Ishikawa (cell line): ENCODE measurements at regions not wholly inside any gene's neighbourhood (a gene's known extent, or its start where the extent isn't known, plus 50 kb on each side); places are given as distances from the start of the nearest gene placed in this dataset.

Experiments used
- CEBPB ChIP-seq: IDR thresholded peaks from 2 replicates; pipeline ENCODE4 v1.6.1; 2012
- CREB1 ChIP-seq: IDR thresholded peaks from 2 replicates; pipeline ENCODE4 v1.6.1; 2012; ENCODE audit warnings: low read depth
- EGR1 ChIP-seq: IDR thresholded peaks from 2 replicates; pipeline ENCODE4 v1.6.1; 2012
- EP300 ChIP-seq: IDR thresholded peaks from 2 replicates; pipeline ENCODE4 v1.6.1; 2012; ENCODE audit warnings: borderline replicate concordance
- MAX ChIP-seq: IDR thresholded peaks from 2 replicates; pipeline ENCODE4 v1.6.1; 2012
- RAD21 ChIP-seq: IDR thresholded peaks from 2 replicates; pipeline ENCODE4 v1.6.1; 2012; ENCODE audit warnings: low read depth
- REST ChIP-seq: IDR thresholded peaks from 2 replicates; pipeline ENCODE4 v1.6.1; 2012; ENCODE audit warnings: low read depth, mild to moderate bottlenecking
- TAF1 ChIP-seq: IDR thresholded peaks from 2 replicates; pipeline ENCODE4 v1.6.1; 2012; ENCODE audit warnings: low read depth, mild to moderate bottlenecking
- YY1 ChIP-seq: IDR thresholded peaks from 2 replicates; pipeline ENCODE4 v1.6.1; 2012; ENCODE audit warnings: low read depth

- TF ChIP-seq EP300: no peak
- no peak for TF ChIP-seq CREB1
- no peak for TF ChIP-seq YY1
- no peak for TF ChIP-seq RAD21
- no peak for TF ChIP-seq EGR1
- TF ChIP-seq REST: no peak
- no peak for TF ChIP-seq MAX
- TF ChIP-seq CEBPB: no peak
- TF ChIP-seq TAF1: no peak
Measured at GRCh38 chr3:103866113-103866512, 1431.3 kb downstream of the ZPLD1 start.
